GM18511 (cell line): ENCODE measurements at regions not wholly inside any gene's neighbourhood (a gene's known extent, or its start where the extent isn't known, plus 50 kb on each side); places are given as distances from the start of the nearest gene placed in this dataset.

ENCODE experiments used
- ATAC-seq: cut with Tn5 transposase; IDR thresholded peaks from one replicate; pipeline ENCODE4 v1.9.1; 2021; ENCODE audit warnings: mild to moderate bottlenecking, moderate library complexity; ENCODE audit not compliant: unreplicated experiment

DNA sequence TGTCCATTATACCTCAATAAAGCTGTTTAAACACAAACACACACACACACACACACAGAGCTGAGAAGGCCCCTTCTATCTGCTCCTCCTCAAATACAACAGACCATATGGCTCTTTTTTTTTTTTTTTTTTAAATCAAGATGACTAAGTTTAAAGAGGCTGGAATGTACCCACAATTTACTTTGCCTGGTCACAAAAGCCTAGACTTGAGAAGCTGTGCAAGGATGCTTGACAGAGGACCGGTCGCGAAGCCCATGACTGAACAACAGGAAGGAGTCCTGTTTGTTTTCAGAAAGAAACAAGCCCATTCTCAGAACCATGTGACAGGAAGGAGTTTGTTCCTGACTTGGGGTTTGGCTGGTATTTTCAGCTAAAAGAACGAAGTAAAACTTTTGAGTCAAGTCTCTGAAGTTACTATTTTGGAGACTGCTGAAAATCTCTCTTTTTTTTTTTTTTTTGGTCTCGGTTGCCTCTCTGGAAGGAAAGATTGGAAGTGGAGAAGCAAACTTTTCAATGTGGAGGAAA is 650.9 kb upstream of the TENM3 start:
- ATAC-seq = no peak

DNA sequence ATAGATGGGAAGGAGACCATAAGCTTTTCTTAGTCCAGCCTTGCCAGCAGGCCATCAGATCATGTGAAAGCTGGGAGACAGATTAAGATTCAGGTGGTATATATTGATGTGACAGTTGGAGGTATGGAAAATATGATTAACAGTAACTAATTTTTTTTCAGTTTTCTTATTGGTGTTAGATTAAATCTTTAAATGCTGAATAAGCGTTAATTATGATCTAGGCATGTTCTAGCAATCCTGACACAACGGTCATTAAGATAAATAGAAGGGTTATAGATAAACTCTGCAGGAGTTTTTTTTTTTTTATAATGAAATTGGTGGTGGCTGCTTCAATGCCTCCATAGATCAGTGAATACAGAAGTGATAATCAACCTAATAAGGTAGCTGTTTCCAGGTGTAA is 649.5 kb upstream of the TENM3 start:
- no peak for ATAC-seq

DNA sequence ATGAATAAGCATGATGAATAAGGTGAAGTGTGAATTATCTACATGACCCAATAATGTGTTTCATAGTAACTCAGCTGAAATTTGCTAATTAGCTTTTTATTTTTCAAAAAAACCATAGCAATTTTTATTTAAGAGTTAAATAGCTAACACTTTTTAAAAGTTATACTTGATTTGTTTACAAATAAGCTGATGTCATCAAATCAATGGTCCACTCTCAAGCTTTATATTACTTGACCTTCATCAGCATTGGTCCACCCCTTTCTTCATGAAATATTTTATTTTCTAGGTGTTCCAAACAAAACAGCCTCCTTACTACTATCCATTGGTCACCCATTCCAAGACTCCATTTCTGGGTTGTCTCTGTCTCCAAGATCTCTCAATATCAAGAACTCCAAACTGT is 649.0 kb upstream of the TENM3 start:
- ATAC-seq = no peak

DNA sequence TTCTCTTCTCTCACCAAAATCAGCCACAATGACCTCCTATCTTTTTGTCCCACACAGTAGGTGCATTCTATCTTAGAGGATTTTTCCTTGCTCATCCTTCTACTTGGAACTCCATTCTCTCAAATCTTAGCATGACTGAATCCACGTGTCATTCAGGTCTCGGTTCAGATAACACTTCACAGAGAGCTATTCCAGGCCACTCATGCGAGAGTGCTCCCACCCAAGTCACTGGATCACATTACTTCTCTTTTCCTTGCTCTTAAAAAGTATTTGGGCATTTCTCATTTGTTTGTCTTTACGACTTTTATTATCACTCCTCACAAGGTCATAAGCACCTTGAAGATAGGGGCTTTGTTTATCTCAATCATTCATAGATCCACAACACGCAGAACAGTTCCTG is 647.5 kb upstream of the TENM3 start:
- ATAC-seq = no peak

DNA sequence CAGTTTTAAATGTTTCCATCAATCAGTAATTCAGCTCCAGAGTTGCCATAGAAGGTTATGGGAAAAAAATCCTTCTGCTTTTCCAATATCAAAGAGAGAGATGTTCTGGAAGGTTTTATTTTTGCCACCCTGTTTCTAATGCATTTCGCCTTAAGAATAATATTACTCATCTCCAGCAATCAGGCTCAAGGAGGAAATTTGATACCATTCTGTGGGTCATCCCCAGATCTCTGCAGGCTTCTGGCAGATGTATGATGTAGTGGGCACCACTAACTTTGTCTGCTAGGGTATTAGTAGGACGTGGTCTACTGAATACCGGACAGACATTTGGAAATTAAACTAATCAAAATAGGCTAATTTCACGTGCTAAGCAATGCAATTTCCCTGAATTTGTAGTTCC is 645.4 kb upstream of the TENM3 start:
- no peak for ATAC-seq

DNA sequence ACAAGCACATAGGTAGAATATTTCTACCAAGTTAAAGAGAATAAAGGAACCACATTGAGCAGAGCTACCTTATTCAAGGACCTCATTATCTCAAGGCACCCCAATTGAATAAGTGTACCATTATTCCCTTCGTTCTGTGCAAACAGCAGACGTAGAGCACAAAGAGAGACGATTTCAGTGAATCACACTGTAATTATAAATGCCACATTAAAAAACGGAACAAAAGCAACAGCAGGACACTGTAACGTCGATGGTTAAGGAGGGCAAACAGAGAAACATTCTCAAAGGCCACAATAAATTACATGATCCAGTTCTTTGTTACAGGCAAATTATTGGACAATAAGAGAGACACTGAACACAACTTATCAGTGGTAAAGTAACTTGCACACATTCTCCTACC is 644.1 kb upstream of the TENM3 start:
- ATAC-seq = no peak

DNA sequence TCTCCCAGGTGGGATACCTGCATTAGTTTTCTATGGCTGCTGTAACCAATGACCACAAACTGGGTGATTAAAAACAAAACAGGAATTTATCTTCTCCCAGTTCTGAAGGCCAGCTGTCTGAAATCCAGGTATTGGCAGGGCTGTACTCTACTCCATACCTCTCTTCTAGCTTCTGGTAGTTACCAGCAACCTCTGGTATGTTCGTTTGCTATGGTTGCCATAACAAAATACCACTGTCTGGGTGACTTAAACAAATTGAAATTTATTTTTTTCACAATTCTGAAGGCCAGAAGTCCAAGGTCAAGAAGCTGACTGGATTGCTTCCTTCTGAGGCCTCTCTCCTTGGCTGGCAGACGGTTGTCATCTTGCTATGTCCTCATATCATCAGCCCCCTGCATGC is 642.1 kb upstream of the TENM3 start:
- no peak for ATAC-seq

DNA sequence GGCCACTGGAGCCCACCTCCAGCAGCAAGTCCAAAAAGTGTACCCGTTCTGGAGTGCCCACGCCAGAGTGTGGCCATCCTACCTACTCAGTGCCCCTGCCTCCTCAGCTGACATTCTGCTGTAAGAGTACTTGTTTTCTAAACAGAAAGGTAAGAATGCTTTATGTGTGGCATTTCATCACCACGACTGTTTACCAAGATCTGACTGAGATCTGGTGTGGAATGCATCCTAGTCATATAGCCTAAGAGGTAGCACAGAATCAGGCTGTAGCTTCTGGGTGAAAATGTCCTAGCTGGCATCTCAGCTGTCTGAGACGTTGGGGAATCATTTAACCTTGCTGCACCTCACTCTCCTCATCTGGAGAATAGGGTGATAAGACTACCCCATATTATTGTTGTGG is 638.7 kb upstream of the TENM3 start:
- ATAC-seq = no peak

DNA sequence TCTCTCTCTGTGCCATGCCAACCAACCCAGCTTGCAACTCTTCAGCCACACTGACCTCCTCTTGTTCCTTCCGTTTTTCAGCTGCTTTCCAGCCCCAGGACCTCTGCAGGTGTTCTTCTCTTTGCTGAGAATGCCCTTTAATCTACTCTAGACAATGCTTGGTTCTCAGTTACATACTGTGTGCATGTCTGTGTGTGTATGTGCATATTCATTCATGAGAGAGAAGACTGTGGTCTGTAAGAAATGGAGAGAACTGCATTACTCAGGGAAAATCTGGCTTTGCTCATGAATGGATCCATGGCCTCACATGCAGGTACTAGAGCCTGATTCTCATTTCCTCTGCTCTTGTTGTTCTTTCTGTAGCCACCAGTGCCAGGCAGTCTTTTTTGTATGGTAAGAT is 636.9 kb upstream of the TENM3 start:
- no peak for ATAC-seq

DNA sequence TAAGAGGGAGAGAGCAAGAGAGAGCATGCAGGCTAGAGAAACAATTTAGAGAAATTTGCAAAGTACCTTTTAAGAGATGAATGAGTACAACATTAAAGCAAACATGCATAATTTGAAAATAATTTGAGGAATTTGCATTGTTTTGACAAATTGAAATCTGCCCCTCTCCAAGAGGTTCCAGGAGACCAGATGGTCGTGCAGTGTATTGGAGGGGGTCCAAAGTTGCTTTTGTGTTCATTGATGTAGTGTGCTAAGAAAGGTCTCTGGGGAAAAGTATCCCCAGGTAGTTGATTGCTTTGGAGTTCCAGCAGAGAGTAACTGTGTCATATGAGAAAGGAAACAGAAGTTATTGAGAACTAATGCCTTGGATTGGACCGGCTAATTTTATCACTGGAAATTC is 635.0 kb upstream of the TENM3 start:
- no peak for ATAC-seq

DNA sequence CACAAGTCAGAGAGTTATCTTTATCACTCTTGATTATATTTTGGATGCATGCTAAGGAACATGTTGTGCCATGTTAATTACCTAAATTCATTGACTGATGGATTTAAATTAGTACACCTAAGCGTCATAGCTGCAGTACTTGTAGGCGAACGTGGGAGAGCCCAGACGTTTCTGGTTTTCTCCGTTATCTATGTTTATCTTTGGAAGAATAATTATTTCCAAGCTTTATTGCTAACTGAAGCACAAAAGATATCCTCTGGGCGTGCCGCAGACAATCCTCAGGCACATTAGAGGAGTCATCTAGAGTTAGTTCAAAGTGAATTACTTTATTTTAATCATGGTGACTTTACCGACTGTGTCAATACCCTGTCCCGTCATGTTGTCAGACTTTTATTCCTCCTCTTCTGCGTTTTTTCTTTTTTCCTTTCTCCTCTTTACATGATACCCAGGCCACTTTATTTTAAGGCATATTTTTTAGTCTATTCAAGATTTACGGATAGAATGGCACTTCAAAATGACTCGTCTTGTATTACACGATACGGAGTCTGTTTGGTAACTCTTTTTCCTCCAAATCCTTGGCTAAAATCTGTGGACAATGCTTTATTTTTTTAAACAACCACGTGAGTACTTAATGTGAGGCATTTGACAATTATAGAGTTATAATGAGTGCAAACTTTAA is 632.0 kb upstream of the TENM3 start:
- no peak for ATAC-seq

DNA sequence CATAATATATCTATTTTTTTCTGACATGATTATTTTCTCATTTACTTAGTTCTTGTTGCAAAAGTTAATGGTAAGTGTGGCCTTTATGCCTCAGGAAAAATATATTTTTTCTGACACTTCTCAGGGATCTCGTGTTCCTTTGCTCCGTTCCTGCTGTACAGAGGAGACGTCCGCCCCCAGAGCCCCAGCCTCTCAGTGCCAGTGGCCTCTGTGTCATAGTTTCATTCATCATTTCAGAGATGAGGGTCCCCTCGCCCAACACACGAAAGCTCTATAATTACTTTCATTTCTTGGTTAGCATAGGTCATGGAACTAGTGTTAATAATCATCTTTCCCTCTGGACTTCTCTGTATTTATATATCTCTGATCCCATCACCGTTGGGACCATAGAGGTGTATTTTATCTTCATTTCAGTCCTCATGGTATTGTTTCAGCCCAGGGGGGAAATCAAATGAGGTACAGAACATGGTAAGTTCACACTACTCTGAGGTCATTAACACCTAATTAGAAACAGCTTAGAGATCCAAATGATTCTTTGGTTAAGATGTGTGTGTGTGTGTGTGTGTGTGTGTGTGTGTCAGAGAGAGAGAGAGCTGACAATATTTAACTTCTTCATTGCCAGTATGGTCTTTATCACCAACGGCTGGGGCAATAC is 631.1 kb upstream of the TENM3 start:
- ATAC-seq = no peak

DNA sequence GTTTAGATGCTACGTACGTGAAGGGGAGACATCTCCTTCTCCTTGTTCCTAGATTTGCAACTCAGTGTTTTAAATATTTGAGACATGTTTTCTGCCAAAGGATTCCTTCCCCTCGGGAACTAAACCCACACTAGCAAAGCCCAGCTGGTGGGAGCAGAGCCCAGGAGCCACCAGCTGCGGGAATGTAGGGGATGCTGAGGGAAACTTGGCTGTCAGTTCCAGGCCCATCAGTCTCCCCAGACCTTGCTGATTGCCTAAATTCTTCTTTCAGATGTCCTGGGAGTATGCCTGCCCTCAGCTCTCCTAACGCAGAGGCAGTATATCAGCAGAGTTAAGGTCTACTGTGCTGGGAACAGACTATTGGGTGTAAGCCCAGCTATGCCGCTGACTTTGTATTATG is 630.0 kb upstream of the TENM3 start:
- ATAC-seq = no peak

DNA sequence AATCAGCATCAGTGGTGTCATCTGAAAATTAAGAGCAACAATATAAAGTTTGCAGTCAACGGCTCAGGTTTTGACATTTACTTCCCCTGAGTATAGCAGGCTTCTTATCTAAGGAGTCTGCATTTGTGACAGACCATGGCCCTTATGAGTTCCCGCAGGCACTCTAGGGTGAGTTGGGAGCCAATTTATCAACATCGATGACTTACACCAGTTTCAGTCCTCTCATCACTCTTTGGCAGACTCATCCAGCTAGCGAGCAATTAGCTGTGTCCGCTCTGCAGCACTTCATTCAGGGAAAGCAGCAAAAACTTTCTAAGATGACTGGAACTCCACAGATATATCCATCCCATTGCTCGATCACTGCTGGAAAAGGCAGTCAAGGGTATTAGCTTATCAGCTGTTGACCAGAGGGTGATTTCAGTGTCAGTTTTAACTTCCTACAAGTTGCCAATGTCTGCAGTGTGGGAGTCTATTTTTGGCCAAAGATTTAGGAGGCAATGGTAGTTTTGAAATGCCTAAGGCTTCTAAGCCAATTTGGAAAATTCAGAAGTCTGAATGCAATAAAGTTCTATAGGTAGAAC is 625.1 kb upstream of the TENM3 start:
- ATAC-seq = no peak

DNA sequence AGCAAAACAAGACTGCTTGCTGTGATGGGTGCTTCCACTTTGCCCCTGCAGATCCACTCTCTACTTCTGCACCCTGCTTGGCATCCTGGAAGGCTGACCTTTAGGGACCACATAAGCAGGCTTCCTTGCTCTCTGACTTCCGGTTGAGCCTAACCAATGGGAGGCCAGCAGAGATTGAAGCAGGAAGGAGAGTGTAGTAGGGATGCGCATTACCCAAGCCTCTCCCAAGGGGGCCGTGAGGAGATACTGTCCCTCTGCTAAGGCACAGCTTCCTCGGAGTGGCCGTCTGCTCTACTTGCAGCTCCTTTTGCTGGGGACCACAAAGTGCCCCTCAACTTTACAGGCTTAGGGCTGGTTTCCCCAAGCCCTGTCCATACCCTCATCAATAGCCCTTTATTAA is 624.3 kb upstream of the TENM3 start:
- no peak for ATAC-seq

DNA sequence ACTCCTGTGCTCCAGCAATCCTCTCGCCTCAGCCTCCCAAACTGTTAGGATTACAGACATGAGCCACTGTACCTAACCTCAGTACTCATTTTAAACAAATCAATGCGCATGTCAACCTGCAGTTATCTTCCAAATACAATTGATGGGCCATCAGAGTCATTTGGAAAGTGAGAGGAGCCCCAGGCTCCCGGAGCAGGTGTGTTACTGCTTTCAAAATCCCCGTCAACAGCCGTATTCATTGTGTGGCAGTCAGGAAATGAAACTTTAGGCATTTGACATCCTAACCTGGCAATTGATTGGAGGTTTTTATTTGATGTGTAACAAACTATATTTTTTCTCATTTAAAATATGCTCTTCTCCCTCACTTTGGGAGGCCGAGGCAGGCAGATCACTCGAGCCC is 623.6 kb upstream of the TENM3 start:
- ATAC-seq = no peak

DNA sequence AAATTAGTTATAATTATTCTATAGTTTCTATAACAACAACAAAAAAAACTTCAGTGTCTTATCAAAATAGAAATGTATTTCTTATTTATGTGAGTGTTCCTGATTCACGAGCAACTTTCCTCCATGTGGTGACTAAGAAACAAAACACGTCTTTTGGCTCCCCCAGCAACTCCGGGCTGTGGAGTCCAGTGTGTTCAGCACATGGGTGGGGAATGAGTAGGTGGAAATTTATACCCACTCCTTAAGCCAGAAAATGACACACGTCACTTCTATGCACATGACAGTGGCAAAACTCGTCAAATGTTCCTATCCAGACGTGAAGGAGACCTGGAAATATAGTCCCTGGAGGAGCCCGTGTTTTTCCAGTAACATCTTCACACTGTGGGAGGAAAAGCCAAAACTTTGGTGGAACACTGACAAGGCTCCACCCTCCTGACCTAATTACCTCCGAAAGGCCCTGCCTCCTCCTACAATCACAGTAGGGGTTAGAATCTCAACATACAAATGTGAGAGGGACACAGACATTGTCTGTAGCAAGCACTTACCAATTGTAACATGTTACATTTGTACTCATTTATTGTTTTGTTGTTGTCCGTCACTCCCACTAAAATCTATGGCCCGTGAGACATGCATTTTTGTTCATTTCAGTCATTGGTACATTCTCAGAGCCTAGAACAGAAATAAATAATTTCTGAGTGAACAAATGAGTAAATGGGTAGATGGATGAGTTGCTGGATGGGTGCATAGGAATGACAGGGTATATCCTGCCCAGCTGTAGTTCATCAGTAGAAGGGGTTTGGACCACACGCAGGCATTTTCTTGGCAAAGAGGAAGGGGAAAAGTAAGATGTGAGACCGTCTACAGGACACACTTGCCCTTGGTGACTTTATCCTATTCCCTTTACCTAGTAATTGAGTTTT is 605.8 kb upstream of the TENM3 start:
- ATAC-seq = no peak

DNA sequence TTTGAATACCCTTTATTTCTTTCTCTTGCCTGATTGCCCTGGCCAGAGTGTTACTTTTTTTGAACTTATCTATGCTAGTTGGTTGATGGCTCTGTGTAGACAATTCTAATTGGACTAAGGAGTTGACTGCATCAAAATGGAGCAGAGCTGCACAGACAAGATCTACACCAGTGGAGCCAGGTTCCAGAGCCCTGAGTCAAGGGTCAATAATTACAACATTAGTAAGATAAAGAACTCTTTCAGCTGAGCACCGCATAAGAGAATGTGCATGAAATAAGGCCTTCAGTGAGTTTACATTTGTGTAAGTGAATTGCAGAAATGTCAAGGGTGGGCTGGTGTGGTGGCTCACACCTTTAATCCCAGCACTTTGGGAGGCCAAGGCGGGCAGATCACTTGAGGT is 599.7 kb upstream of the TENM3 start:
- ATAC-seq = no peak

DNA sequence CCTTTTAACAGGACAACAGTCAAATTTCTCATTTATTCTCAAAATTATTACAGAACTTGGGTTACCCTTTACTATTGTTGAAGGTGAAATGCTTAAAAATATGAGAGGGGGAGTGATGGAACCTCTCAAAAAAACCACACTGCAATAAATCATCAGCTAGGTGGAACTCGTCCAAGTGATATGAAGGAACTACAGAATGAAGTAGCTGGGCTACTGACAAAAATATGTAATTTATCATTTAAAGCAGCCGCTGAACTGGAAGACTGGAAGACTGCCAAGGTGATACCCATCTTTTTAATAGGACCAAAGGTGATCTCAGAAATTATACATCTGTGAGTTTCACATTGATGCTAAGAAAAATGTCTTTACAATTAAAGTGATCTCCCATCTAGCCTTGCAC is 597.7 kb upstream of the TENM3 start:
- ATAC-seq = no peak

DNA sequence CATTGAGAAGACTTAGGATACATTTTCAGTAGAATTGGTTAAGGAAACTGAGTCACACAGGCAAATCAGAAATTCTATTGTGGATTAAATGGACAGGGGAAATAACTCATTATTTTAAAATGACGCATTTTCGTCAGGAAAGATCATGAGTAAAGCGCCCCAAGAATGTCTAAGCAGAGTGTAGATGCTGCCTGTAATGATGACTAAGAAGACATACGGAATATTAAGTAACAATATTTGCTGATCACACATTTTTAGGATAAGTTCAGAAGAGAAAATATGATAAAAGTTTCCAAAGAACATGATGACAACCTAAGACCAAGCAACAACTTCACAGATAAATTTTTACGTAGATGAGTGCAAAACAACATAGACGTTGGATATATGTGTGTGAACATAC is 596.3 kb upstream of the TENM3 start:
- no peak for ATAC-seq

DNA sequence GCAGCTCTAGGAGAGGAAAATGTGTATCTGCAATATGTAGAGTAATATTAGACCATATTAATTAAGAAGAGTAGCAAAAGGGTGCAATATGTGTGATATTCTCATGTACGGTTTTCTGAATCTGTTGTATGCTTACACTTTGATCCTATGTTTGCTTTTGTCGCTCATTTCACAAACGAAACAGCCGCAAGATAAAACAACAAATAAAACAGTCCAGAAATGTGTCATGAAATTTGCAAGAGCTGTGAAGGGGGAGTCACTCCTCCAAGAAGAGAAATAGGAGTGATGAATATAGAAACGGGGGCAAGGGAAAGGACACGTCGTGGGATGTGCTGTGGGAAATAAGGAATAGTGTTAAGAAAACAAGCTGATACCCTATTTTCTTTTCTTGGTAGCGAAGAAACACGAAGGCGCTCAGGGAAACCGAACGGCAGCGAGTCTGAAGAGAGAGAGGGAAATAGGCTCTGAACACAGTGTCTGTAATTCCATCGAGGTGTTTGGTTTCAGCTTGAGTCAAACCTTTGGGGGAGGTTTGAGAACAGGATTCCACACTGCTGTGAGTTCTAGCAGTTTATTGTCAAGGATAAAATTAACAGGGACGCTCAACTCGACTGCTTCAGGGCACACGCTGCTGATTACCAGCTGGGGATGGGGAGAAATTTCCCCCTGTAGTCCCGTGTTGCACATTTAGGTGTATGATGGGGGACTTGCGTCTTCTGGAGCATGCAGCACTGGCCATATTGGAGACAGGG is 595.6 kb upstream of the TENM3 start:
- no peak for ATAC-seq
